ENCODE measurements at regions not wholly inside any gene's neighbourhood (a gene's known extent, or its start where the extent isn't known, plus 50 kb on each side); places are given as distances from the start of the nearest gene placed in this dataset.

- Histone ChIP-seq H3K27me3 (no peaks in the 10 kb centered on the region), H3K4me1 (ENCODE audit: low read depth) (peaks cover 58% of the 10 kb centered on the region), H3K27ac (peak overlapping the region; percentile 74), H3K9me3 (ENCODE audit: low read depth) (no peaks in the 10 kb centered on the region), H3K36me3 (no peaks in the 10 kb centered on the region), H3K4me3 (no peak overlapping the region)
- TF ChIP-seq, protein P1, sequence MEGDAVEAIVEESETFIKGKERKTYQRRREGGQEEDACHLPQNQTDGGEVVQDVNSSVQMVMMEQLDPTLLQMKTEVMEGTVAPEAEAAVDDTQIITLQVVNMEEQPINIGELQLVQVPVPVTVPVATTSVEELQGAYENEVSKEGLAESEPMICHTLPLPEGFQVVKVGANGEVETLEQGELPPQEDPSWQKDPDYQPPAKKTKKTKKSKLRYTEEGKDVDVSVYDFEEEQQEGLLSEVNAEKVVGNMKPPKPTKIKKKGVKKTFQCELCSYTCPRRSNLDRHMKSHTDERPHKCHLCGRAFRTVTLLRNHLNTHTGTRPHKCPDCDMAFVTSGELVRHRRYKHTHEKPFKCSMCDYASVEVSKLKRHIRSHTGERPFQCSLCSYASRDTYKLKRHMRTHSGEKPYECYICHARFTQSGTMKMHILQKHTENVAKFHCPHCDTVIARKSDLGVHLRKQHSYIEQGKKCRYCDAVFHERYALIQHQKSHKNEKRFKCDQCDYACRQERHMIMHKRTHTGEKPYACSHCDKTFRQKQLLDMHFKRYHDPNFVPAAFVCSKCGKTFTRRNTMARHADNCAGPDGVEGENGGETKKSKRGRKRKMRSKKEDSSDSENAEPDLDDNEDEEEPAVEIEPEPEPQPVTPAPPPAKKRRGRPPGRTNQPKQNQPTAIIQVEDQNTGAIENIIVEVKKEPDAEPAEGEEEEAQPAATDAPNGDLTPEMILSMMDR (IDR thresholded peaks at IDR 0.05; ENCODE audit: low read depth, low read length) = no peak
- no peak for DNase-seq (ENCODE audit: low read depth in 1 of 2, low spot score in 1 of 2)
These were observed 355.7 kb upstream of the ESRRG start for GRCh38 chr1:217078959-217079358.

- Histone ChIP-seq H3K27ac (peak overlapping the region; percentile 74), H3K4me1 (ENCODE audit: low read depth) (peaks cover 56% of the 10 kb centered on the region), H3K4me3 (no peak overlapping the region), H3K27me3 (no peaks in the 10 kb centered on the region), H3K36me3 (no peaks in the 10 kb centered on the region), H3K9me3 (ENCODE audit: low read depth) (no peaks in the 10 kb centered on the region)
- DNase-seq (ENCODE audit: low read depth in 1 of 2, low spot score in 1 of 2) = peak; percentile 1 to 60
- TF ChIP-seq, protein P1 (IDR thresholded peaks at IDR 0.05; ENCODE audit: low read depth, low read length) = no peak
These were observed 355.0 kb upstream of the ESRRG start for GRCh38 chr1:217078078-217078690.

GRCh38 chr1:217077426-217077825, 354.2 kb upstream of the ESRRG start:
- no peak for DNase-seq (ENCODE audit: low read depth in 1 of 2, low spot score in 1 of 2)
- peak overlapping the region; percentile 74 for H3K27ac ChIP-seq
- H3K36me3 ChIP-seq = no peaks in the 10 kb centered on the region
- no peaks in the 10 kb centered on the region for H3K27me3 ChIP-seq
- H3K4me1 ChIP-seq (ENCODE audit: low read depth) = peaks cover 54% of the 10 kb centered on the region
- TF ChIP-seq, protein P1 (IDR thresholded peaks at IDR 0.05; ENCODE audit: low read depth, low read length) = no peak
- no peak overlapping the region for H3K4me3 ChIP-seq
- H3K9me3 ChIP-seq (ENCODE audit: low read depth) = no peaks in the 10 kb centered on the region

DNA sequence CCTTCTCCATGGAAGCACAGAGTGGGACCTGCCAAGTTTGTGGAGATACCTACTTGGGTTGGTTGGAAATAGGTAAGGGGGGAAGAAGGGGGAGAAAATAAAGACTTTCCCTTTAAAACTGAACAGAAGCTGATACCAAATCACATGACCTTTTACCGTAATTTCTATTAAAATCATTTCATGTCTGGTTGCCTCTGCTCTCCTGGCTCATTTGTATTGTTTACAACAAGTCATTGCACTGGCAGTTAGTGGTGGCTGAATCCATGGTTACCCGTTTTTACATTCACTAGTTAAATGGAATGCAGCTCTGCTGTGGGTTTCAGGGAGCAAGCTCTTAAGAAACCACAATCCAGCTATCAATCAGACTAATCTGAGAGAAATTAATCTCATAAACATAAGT, 353.7 kb upstream of the ESRRG start:
- Histone ChIP-seq H3K9me3 (ENCODE audit: low read depth) (no peaks in the 10 kb centered on the region), H3K4me3 (no peak overlapping the region), H3K27me3 (no peaks in the 10 kb centered on the region), H3K4me1 (ENCODE audit: low read depth) (peaks cover 49% of the 10 kb centered on the region), H3K27ac (peak overlapping the region; percentile 74), H3K36me3 (no peaks in the 10 kb centered on the region)
- peak in 1 of 2 donors; percentile 2 for DNase-seq (ENCODE audit: low read depth in 1 of 2, low spot score in 1 of 2)
- TF ChIP-seq, protein P1 (IDR thresholded peaks at IDR 0.05; ENCODE audit: low read depth, low read length) = no peak

GRCh38 chr1:217072926-217073325, 349.7 kb upstream of the ESRRG start:
- Histone ChIP-seq H3K27me3 (no peaks in the 10 kb centered on the region), H3K4me1 (ENCODE audit: low read depth) (peaks cover 39% of the 10 kb centered on the region), H3K4me3 (no peak overlapping the region), H3K36me3 (no peaks in the 10 kb centered on the region), H3K27ac (no peak overlapping the region), H3K9me3 (ENCODE audit: low read depth) (no peaks in the 10 kb centered on the region)
- DNase-seq (ENCODE audit: low read depth in 1 of 2, low spot score in 1 of 2) = no peak
- TF ChIP-seq, protein P1 (IDR thresholded peaks at IDR 0.05; ENCODE audit: low read depth, low read length) = no peak

Data from cardiac muscle cell (in vitro differentiated cells and primary cell).